ENCODE measurements at regions not wholly inside any gene's neighbourhood (a gene's known extent, or its start where the extent isn't known, plus 50 kb on each side); places are given as distances from the start of the nearest gene placed in this dataset.

DNA sequence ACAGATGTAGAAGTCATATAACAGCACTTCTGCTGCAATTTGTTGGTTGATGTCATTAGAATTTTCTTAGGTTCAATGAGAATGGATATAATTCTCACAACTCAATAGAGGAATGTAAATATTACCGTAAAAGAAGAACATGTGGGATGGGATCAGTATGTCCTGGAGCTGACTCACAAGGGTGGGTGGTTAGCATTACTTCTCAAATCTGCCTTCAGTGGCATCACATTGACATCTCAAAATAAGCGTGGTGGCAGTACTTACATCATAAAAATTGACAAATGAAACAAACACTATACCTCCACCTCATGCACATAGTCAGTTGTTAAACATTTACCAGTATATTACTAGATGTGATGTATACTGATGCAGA is 1068.0 kb upstream of the CADM2 start:
- Histone ChIP-seq H3K4me2 (no peak overlapping the region), H3K9me3 (replicated peaks in 1 of 11) (no peaks in the 10 kb centered on the region), H3K4me3 (no peak overlapping the region), H3K4me1 (no peaks in the 10 kb centered on the region), H4K20me1 (no peaks in the 10 kb centered on the region), H3K27me3 (no peaks in the 10 kb centered on the region), H3K36me3 (no peaks in the 10 kb centered on the region), H3K27ac (no peak overlapping the region), H3K9ac (no peak overlapping the region)
- TF ChIP-seq Cebpa-rat (IDR thresholded peaks at IDR 0.05) = no peak

DNA sequence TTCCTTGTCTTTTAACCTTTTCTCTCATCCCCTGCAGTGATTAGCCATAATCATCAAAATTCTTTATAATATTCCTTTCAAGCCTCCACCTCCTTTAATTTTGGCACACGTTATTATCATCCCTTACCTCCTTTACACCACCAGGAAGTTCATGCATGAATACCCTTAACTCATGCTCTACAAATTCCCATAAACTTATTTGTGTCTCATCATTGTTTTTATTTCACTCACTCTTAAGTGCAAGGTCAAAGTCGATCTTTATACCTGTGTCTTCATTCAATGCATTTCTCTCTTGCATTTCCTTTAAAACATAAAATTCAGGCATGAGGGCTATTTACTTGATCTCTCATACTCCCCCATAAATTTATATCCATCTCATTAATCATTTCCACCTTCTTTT is 1064.6 kb upstream of the CADM2 start:
- H3K4me3 ChIP-seq = no peak overlapping the region
- no peaks in the 10 kb centered on the region for H3K4me1 ChIP-seq
- no peaks in the 10 kb centered on the region for H4K20me1 ChIP-seq
- H3K27me3 ChIP-seq = no peaks in the 10 kb centered on the region
- H3K4me2 ChIP-seq = no peak overlapping the region
- H3K36me3 ChIP-seq = no peaks in the 10 kb centered on the region
- no peak overlapping the region for H3K27ac ChIP-seq
- TF ChIP-seq Cebpa-rat (IDR thresholded peaks at IDR 0.05) = no peak
- H3K9ac ChIP-seq = no peak overlapping the region
- H3K9me3 ChIP-seq (replicated peaks in 1 of 11) = no peaks in the 10 kb centered on the region

DNA sequence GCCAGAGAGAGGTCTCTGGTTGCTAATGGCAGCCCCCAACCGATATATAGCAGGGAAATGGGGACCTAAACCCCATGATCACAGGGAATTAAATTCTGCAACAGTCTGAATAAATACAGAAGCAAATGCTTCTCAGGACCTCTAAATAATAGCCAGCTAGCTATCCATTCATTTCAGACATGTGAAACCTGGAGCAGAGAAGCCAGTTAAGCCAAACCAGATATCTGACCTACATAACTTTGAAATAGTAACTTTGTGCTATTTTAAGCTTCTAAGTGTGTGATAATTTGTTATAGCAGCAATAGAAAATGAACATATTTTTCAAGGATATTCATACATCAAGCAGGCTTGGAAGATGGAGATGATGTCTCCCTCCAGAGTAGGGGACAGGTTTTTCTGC is 1062.9 kb upstream of the CADM2 start:
- no peaks in the 10 kb centered on the region for H3K27me3 ChIP-seq
- no peak overlapping the region for H3K4me2 ChIP-seq
- no peaks in the 10 kb centered on the region for H3K9me3 ChIP-seq (replicated peaks in 1 of 11)
- H3K9ac ChIP-seq = no peak overlapping the region
- no peaks in the 10 kb centered on the region for H3K4me1 ChIP-seq
- TF ChIP-seq Cebpa-rat (IDR thresholded peaks at IDR 0.05) = no peak
- H4K20me1 ChIP-seq = no peaks in the 10 kb centered on the region
- H3K36me3 ChIP-seq = no peaks in the 10 kb centered on the region
- H3K4me3 ChIP-seq = no peak overlapping the region
- H3K27ac ChIP-seq = no peak overlapping the region

DNA sequence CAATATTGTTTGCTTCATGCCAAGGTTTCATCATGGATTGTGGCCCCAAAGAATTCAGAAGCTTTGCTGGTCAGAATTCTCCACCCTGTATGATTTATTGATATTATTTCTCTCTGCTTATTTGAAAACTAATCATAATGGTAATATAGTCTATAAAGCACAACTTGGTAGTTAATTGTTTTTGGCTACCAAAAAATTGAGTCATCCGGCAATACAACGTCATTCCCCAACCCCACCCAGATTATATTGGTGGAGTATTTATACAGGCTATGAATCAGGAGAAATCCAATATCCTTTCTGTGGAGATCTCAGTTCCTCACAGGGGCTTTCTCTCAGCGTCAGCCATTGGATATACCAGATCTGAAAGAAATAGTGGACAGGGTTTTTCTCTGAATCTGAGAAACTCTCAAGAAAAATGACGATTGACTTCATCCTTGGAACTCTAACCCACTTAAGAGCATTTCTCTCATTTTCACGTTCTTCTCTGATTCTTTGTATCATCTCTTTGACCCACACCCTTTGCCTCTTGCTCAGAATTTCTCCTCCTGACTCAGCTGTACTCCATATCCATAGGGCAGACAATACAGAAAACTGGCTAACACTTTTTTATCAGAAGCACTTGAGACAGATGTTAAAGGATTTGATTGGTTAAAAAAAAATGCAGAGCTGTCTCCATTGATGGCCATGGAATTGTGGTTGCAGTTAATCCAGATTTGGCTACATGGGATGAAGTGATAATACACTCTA is 1055.8 kb upstream of the CADM2 start:
- Histone ChIP-seq H3K9me3 (replicated peaks in 1 of 11) (no peaks in the 10 kb centered on the region), H3K27me3 (no peaks in the 10 kb centered on the region), H3K27ac (no peak overlapping the region), H4K20me1 (no peaks in the 10 kb centered on the region), H3K4me1 (no peaks in the 10 kb centered on the region), H3K9ac (no peak overlapping the region), H3K4me2 (no peak overlapping the region), H3K36me3 (no peaks in the 10 kb centered on the region), H3K4me3 (no peak overlapping the region)
- TF ChIP-seq Cebpa-rat (IDR thresholded peaks at IDR 0.05) = no peak

DNA sequence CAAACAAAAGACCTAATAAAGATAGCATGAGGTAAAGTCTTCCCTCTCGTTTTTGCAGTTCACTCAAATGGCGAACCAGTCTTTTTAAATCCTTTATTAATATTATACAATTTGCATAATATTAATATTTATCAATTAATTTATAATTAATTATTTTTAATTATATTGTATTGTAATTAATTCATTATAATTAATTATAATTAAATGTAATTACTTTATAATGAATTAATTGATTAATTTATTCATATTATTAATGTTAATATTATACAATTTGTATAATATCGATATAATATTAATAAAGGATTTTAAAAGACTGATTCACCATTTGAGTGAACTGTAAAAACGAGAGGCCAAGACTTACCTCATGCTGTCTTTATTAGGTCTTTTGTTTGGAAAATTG is 1045.4 kb upstream of the CADM2 start:
- Histone ChIP-seq H3K27ac (no peak overlapping the region), H3K4me1 (no peaks in the 10 kb centered on the region), H3K9ac (no peak overlapping the region), H3K4me3 (no peak overlapping the region), H3K9me3 (replicated peaks in 1 of 11) (no peaks in the 10 kb centered on the region), H4K20me1 (no peaks in the 10 kb centered on the region), H3K27me3 (no peaks in the 10 kb centered on the region), H3K36me3 (no peaks in the 10 kb centered on the region), H3K4me2 (no peak overlapping the region)
- no peak for TF ChIP-seq Cebpa-rat (IDR thresholded peaks at IDR 0.05)

DNA sequence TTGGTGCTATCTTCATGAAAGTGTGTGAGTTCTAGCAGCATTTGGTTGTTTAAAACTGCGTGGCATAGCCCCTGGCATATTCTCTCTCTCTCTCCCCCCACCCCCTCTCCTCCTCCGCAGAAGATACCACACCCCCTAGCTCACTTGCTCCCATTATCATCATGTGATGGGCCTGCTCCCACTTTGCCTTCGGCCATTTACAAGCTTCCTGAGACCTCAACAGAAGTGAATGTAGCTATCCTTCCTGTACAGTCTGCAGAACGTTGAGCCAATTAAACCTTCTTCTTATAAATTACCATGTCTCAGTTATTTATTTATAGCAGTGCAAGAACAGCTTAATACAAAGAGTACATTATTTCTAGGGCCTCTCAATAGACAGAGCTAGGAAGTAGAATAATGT is 1032.5 kb upstream of the CADM2 start:
- no peak for TF ChIP-seq Cebpa-rat (IDR thresholded peaks at IDR 0.05)
- Histone ChIP-seq H3K27me3 (no peaks in the 10 kb centered on the region), H3K4me3 (no peak overlapping the region), H3K4me1 (no peaks in the 10 kb centered on the region), H3K4me2 (no peak overlapping the region), H3K27ac (no peak overlapping the region), H3K9me3 (replicated peaks in 1 of 11) (peaks cover 35 to 40% (median 39%) of the 10 kb centered on the region in 11 experiments), H3K36me3 (peaks cover 0 to 5% (median 0%) of the 10 kb centered on the region in 11 experiments; a peak in 1 of 22 replicates), H4K20me1 (no peaks in the 10 kb centered on the region), H3K9ac (no peak overlapping the region)

DNA sequence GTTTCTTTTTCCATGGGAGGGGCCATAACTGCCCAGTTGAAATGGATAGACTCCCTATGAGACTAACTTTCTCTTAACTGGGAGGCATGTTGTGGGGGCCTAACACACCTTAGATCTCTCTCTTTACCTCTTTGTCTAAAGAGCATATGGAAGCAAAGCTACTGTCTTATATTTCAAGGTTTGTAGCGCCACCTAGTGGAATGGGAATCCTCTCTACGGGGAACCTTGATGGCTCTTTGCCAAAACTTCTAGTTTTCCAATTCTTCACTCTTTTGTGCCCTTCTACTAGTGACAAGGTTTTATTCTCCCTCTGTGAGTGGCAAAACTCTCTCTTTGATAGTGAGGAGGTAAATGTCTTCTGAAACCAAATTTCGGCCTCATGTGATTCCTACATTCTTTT is 1030.4 kb upstream of the CADM2 start:
- Histone ChIP-seq H4K20me1 (no peaks in the 10 kb centered on the region), H3K27ac (no peak overlapping the region), H3K4me2 (no peak overlapping the region), H3K27me3 (no peaks in the 10 kb centered on the region), H3K36me3 (peaks cover 0 to 5% (median 0%) of the 10 kb centered on the region in 11 experiments; a peak in 1 of 22 replicates), H3K4me1 (peaks cover 0 to 5% (median 0%) of the 10 kb centered on the region in 10 experiments; a peak in 2 of 20 replicates), H3K9ac (no peak overlapping the region), H3K9me3 (replicated peaks in 1 of 11) (peaks cover 35 to 42% (median 40%) of the 10 kb centered on the region in 11 experiments), H3K4me3 (peak overlapping the region in 1 of 10 experiments; percentile 5; a peak in 2 of 20 replicates)
- TF ChIP-seq Cebpa-rat (IDR thresholded peaks at IDR 0.05) = no peak

DNA sequence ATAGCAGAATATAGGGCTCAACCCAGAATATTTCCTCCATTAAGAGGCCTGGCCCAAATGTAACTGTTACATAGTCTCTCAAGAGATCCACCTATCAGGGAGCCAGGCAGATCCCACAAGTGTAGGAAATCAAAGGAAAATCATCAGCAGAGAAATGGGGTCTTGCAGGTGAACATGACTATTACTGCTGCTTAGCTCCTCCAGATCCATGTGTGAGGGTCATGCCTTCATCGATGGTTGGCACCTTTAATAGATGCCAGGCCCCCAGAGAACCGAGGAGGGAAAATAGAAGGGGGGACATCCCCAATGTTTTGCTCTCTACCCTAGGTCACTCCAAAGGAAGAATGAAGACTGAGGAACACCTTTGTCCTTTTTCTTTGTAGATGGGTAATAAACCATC is 1029.9 kb upstream of the CADM2 start:
- Histone ChIP-seq H4K20me1 (no peaks in the 10 kb centered on the region), H3K36me3 (peaks cover 0 to 5% (median 0%) of the 10 kb centered on the region in 11 experiments; a peak in 1 of 22 replicates), H3K9ac (no peak overlapping the region), H3K27ac (no peak overlapping the region), H3K27me3 (no peaks in the 10 kb centered on the region), H3K4me1 (peaks cover 0 to 10% (median under 1%) of the 10 kb centered on the region in 10 experiments; a peak in 13 of 20 replicates), H3K4me2 (no peak overlapping the region), H3K4me3 (peak overlapping the region in 1 of 10 experiments; percentile 5; a peak in 1 of 20 replicates), H3K9me3 (replicated peaks in 1 of 11) (peaks cover 35 to 43% (median 40%) of the 10 kb centered on the region in 11 experiments)
- TF ChIP-seq Cebpa-rat (IDR thresholded peaks at IDR 0.05) = no peak

DNA sequence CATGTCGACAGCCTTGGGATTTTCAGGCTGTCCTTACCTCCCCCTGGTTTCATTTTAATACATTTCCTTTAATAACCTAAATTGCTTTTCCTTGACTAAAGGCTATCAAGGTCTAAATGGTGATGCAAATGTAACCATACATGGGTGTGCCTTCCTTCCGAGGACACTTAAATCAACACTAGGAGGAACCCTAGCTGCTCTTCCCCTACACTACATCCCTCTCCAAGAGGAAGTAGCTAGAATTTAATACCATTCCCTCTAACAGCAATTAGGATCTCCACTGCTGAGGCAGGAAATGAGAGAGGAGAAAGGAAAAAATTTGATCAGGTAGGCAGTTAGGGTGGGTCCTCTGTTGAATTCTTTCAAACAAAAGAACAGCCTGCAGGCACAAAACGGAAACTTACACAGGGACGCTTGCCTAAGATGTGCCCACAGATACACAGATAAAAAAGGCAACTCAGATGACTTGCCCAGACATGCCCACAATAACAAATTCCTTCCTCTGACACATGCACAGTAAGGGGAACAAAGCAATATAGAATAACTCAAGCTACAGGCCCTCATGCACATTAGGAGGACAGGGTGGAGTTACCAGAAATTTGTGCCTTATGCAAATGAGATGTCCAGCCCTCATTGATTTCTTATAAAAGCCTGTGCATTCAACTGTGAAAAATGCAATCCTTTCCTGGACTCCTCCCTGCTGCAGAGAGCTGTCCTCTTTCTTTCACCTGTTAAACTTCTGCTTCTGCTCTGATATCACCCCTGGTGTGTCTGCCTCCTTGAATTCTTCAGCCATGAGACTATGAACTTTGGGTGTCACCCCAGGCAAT is 1024.4 kb upstream of the CADM2 start:
- H3K4me2 ChIP-seq = peak overlapping the region; percentile 14 to 60 (median 45)
- TF ChIP-seq Cebpa-rat (IDR thresholded peaks at IDR 0.05) = no peak; a peak in 1 of 22 replicates
- peaks cover 15 to 28% (median 19%) of the 10 kb centered on the region in 11 experiments for H3K9me3 ChIP-seq (replicated peaks in 1 of 11)
- H3K36me3 ChIP-seq = 0 out of 22 replicates have a peak, but pooled peaks cover 0 to under 1% (median 0%) of the 10 kb centered on the region in 11 experiments
- peaks cover 11 to 30% (median 15%) of the 10 kb centered on the region in 10 experiments; a peak in 18 of 20 replicates for H3K4me1 ChIP-seq
- H3K27me3 ChIP-seq = no peaks in the 10 kb centered on the region
- no peaks in the 10 kb centered on the region for H4K20me1 ChIP-seq
- peak overlapping the region in 5 of 11 experiments; percentile 14 to 44 (median 30); a peak in 5 of 22 replicates for H3K9ac ChIP-seq
- H3K4me3 ChIP-seq = no peak overlapping the region
- H3K27ac ChIP-seq = peak overlapping the region; percentile 50 to 74 (median 64)

All from BLaER1 treated with 17β-estradiol and CSF1 and Interleukin-3, amounts not matched to agents 10 nM and 100 nM (cell line).